Endothelial cell of umbilical vein (primary cell): ENCODE measurements at regions not wholly inside any gene's neighbourhood (a gene's known extent, or its start where the extent isn't known, plus 50 kb on each side); places are given as distances from the start of the nearest gene placed in this dataset.

Source experiments
- BruUV-seq: library from RNA; stranded (reverse); fragments of 400-500 nt; replicated peaks from 2 replicates; lab custom pipeline; 2021; lab: Mats Ljungman, UMichigan
- CTCF ChIA-PET: fragments of 300-600, 350-600 bp; sonication (Branson Sonifier 250); formaldehyde crosslinking; loops from one replicate; lab custom pipeline; 2021; ENCODE audit warnings: antibody characterized with exemption, inconsistent platforms; lab: Charles Lee
- POLR2A ChIA-PET: fragments of 300-600, 350-600 bp; sonication (Branson Sonifier 250); formaldehyde crosslinking; loops from one replicate; lab custom pipeline; 2021; ENCODE audit warnings: antibody characterized with exemption, inconsistent platforms; lab: Charles Lee
- DNase-seq: peaks from one replicate; pipeline ENCODE4 v3.0.0-alpha.2; 2011; ENCODE audit warnings: low read depth, low spot score
- FAIRE-seq: peaks from 2 replicates; lab custom pipeline; 2011; peaks lifted over from hg19 to GRCh38; lab: Jason Lieb, UNC
- H2AFZ ChIP-seq: 2 replicates; pipeline ENCODE4 v1.6.0; 2012; ENCODE audit warnings: low read depth, low read length, control low read depth, inconsistent platforms
- H3K27ac ChIP-seq: 2 replicates; pipeline ENCODE4 v1.5.1; 2011; ENCODE audit warnings: low read depth, mild to moderate bottlenecking, control low read depth, low read length, moderate library complexity; ENCODE audit not compliant: insufficient read depth
- H3K27me3 ChIP-seq, 2 experiments: 2 replicates each; pipeline versions ENCODE4 v1.6.0 to v1.6.1; 2011; ENCODE audit warnings: low read length in 2 of 2, mixed read lengths in 1 of 2; ENCODE audit not compliant: control insufficient read depth in 2 of 2, insufficient read depth in 2 of 2
- H3K36me3 ChIP-seq, 2 experiments: 2 replicates in 1 of 2; 3 replicates in 1 of 2; pipeline ENCODE4 v1.5.1; 2011; ENCODE audit warnings: low read length in 2 of 2, mild to moderate bottlenecking in 1 of 2, moderate library complexity in 1 of 2; ENCODE audit not compliant: control insufficient read depth in 2 of 2, insufficient read depth in 2 of 2; ENCODE audit errors: extremely low read depth in 1 of 2
- H3K4me1 ChIP-seq: 3 replicates; pipeline ENCODE4 v1.5.1; 2011; ENCODE audit warnings: mild to moderate bottlenecking, low read length; ENCODE audit not compliant: control insufficient read depth, insufficient read depth; ENCODE audit errors: extremely low read depth
- H3K4me2 ChIP-seq: 2 replicates; pipeline ENCODE4 v1.6.1; 2011; ENCODE audit warnings: low read length, control low read depth, mixed read lengths; ENCODE audit not compliant: insufficient read depth
- H3K4me3 ChIP-seq, 3 experiments: fragments of 200-600 bp in 1 of 3; sonication (generic), shearing (Covaris generic) in 1 of 3; replicated peaks in 1 of 3; 2 replicates each; pipeline ENCODE4 v1.5.1; 2011 to 2016; ENCODE audit warnings: control low read depth in 3 of 3, low read length in 3 of 3, mild to moderate bottlenecking in 2 of 3, inconsistent platforms in 1 of 3, low read depth in 1 of 3, moderate library complexity in 1 of 3; ENCODE audit not compliant: insufficient read depth in 1 of 3
- H3K79me2 ChIP-seq: 2 replicates; pipeline ENCODE4 v1.6.0; 2012; ENCODE audit warnings: low read length, inconsistent platforms; ENCODE audit not compliant: control insufficient read depth, insufficient read depth
- H3K9ac ChIP-seq: replicated peaks from 2 replicates; pipeline ENCODE3; 2011; ENCODE audit warnings: low read length, control low read depth; ENCODE audit not compliant: insufficient read depth; ENCODE audit errors: extremely low read depth
- H3K9me1 ChIP-seq: replicated peaks from 3 replicates; pipeline ENCODE4 v1.6.0; 2011; ENCODE audit warnings: mild to moderate bottlenecking, low read length; ENCODE audit not compliant: control insufficient read depth, insufficient read depth; ENCODE audit errors: extremely low read depth
- H3K9me3 ChIP-seq: replicated peaks from 2 replicates; pipeline ENCODE4 v1.5.1; 2012; ENCODE audit warnings: low read length, inconsistent platforms; ENCODE audit not compliant: control insufficient read depth, insufficient read depth
- H4K20me1 ChIP-seq: replicated peaks from 2 replicates; pipeline ENCODE3; 2011; ENCODE audit warnings: mild to moderate bottlenecking, low read length; ENCODE audit not compliant: control insufficient read depth, insufficient read depth; ENCODE audit errors: extremely low read depth
- EZH2 ChIP-seq: IDR thresholded peaks from 2 replicates; pipeline ENCODE4 v1.6.1; 2012; ENCODE audit warnings: borderline replicate concordance, low read depth, mild to moderate bottlenecking, moderate library complexity, low read length, inconsistent platforms; ENCODE audit not compliant: severe bottlenecking
- FOS ChIP-seq: IDR thresholded peaks from 2 replicates; pipeline ENCODE4 v1.6.1; 2011; ENCODE audit warnings: mild to moderate bottlenecking, low read length, moderate library complexity, borderline replicate concordance; ENCODE audit not compliant: insufficient read depth
- GATA2 ChIP-seq: IDR thresholded peaks from 2 replicates; pipeline ENCODE4 v1.7.0; 2011; ENCODE audit warnings: low read depth, mild to moderate bottlenecking, moderate library complexity, mixed read lengths, low read length; ENCODE audit not compliant: insufficient read length, insufficient read depth
- JUN ChIP-seq: IDR thresholded peaks from 2 replicates; pipeline ENCODE4 v1.6.1; 2011; ENCODE audit warnings: borderline replicate concordance, low read depth; ENCODE audit not compliant: insufficient read length, insufficient read depth
- MYC ChIP-seq: IDR thresholded peaks from one replicate; pipeline ENCODE4 v1.6.1; 2011; ENCODE audit warnings: mild to moderate bottlenecking, low read depth, low read length
- POLR2A ChIP-seq: IDR thresholded peaks from 2 replicates; pipeline ENCODE4 v1.6.1; 2012; ENCODE audit warnings: low read depth, mild to moderate bottlenecking, control low read depth, low read length
- POLR2AphosphoS5 ChIP-seq: IDR thresholded peaks from 2 replicates; pipeline ENCODE4 v1.6.1; 2012; ENCODE audit warnings: low read depth, mild to moderate bottlenecking, control low read depth, low read length, moderate library complexity; ENCODE audit not compliant: insufficient read depth
- dilution Hi-C: fragments of 300-500 bp; cut with MboI; formaldehyde crosslinking; loops from one replicate; pipeline ENCODE4 v1.15.0; 2019; ENCODE audit warnings: low sequenced_read_pairs; ENCODE audit not compliant: extremely low pct_ligation_motif_present
- intact Hi-C: fragments of 100-400 bp; cut with micrococcal nuclease; formaldehyde crosslinking; loops from one replicate; pipeline ENCODE4 v1.10.0; 2022
- TF ChIP-seq, protein P1 (sequence below), 2 donors: IDR thresholded peaks; 1 replicate in 1 of 2; 2 replicates in 1 of 2; pipeline ENCODE4 v1.5.1; 2011; ENCODE audit warnings: low read length in 2 of 2, mild to moderate bottlenecking in 2 of 2, moderate library complexity in 2 of 2, control low read depth in 1 of 2, inconsistent platforms in 1 of 2, low read depth in 1 of 2; ENCODE audit not compliant: insufficient read depth in 1 of 2; ENCODE audit errors: extremely low read depth in 1 of 2
- TF ChIP-seq, protein P2 (sequence below): IDR thresholded peaks from 2 replicates; pipeline ENCODE4 v1.6.1; 2011; ENCODE audit not compliant: insufficient read depth, insufficient read length

DNA sequence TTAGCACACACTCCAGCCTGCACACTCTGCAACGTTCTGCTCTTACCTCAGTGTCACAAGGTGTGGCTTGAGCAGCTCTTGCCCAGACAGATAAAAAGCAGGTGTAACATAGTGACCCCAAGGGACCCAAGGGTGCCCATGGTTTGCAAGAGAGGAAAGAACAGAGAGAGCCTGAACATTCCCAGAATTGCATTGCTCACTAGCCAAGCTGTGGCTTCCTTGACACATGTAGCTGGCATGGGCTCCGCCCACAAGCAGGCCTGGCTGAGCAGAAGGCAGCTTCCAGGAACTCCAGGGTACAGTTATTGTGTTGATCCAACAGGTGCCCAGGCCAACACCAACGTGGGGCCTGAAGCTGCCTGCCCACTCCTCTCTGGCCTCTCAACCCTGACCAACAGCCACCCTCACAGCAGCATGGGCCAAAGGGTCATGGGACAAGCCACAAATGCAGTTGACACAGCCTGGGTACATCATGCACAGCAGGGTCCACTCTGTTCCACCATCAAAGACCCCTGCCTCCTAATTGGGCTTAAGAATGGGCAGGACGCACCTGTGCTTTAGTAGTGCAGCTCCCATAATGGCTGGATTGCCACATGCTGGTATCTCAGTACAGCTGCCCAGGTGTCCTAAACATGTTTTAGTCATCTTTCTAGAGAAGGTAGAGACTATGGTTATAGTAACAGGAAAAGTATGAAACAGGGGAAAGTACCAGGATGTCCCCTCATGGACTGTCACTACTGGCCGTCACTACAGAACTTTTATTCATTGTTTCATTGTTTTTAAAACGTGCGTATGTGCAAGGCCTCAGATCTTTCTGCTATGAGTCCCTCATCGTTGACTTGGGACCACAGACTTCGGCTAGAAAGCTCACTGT lies 73.7 kb upstream of the ACSL1 start:
- no peaks in the 10 kb centered on the region for H3K79me2 ChIP-seq
- H3K4me2 ChIP-seq, result no peak overlapping the region
- no peak for TF ChIP-seq EZH2
- TF ChIP-seq, protein P1, sequence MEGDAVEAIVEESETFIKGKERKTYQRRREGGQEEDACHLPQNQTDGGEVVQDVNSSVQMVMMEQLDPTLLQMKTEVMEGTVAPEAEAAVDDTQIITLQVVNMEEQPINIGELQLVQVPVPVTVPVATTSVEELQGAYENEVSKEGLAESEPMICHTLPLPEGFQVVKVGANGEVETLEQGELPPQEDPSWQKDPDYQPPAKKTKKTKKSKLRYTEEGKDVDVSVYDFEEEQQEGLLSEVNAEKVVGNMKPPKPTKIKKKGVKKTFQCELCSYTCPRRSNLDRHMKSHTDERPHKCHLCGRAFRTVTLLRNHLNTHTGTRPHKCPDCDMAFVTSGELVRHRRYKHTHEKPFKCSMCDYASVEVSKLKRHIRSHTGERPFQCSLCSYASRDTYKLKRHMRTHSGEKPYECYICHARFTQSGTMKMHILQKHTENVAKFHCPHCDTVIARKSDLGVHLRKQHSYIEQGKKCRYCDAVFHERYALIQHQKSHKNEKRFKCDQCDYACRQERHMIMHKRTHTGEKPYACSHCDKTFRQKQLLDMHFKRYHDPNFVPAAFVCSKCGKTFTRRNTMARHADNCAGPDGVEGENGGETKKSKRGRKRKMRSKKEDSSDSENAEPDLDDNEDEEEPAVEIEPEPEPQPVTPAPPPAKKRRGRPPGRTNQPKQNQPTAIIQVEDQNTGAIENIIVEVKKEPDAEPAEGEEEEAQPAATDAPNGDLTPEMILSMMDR (IDR thresholded peaks at IDR 0.05; ENCODE audit: extremely low read depth in 1 of 2, insufficient read depth in 1 of 2, low read depth in 1 of 2, low read length in 2 of 2), result no peak
- TF ChIP-seq, protein P2, sequence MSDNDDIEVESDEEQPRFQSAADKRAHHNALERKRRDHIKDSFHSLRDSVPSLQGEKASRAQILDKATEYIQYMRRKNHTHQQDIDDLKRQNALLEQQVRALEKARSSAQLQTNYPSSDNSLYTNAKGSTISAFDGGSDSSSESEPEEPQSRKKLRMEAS, result no peak
- TF ChIP-seq FOS, result no peak
- no peak for TF ChIP-seq MYC
- TF ChIP-seq POLR2A, result no peak
- no peak for TF ChIP-seq GATA2
- TF ChIP-seq POLR2AphosphoS5, result no peak
- no peak for TF ChIP-seq JUN
- H3K9me3 ChIP-seq, result no peaks in the 10 kb centered on the region
- dilution Hi-C loops (no loop called here), intact Hi-C loops (loop anchor here (10.0 kb wide), 1 partner anchor 155 kb away; no protein-coding TSS in a partner anchor)
- CTCF ChIA-PET, result no interaction called here
- H3K27me3 ChIP-seq, result no peaks in the 10 kb centered on the region
- H3K36me3 ChIP-seq, result no peaks in the 10 kb centered on the region
- H3K9ac ChIP-seq, result no peak overlapping the region
- H2AFZ ChIP-seq, result no peak overlapping the region
- no peaks in the 10 kb centered on the region for H3K9me1 ChIP-seq
- BruUV-seq, result no TSS peak
- FAIRE-seq (no peak), DNase-seq (no peak)
- H3K4me1 ChIP-seq, result no peaks in the 10 kb centered on the region
- no peaks in the 10 kb centered on the region for H4K20me1 ChIP-seq
- H3K27ac ChIP-seq, result no peak overlapping the region
- POLR2A ChIA-PET, result no interaction called here
- H3K4me3 ChIP-seq, result no peak overlapping the region
